ENCODE measurements at regions not wholly inside any gene's neighbourhood (a gene's known extent, or its start where the extent isn't known, plus 50 kb on each side); places are given as distances from the start of the nearest gene placed in this dataset.

DNA sequence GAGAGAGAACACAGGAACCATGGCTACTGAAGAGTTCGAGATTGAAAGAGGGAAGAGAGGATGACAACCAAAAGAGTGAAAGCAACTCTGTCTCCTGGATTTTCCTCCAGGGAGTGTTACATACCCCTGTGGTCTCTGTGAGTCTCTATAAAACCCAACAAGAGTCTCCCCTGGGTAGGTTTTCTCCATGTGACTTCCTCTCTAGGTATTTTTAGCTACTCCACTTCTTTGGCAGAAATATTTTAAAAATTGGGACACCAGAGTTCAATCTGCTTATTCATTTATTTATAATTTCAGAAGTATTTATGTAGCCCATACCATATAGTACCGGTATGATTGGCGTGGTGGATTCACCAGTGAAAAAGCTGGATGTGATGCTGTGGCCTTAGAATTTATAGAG, 671.7 kb upstream of the NR2F2 start (continued):
- TF ChIP-seq, protein P1, sequence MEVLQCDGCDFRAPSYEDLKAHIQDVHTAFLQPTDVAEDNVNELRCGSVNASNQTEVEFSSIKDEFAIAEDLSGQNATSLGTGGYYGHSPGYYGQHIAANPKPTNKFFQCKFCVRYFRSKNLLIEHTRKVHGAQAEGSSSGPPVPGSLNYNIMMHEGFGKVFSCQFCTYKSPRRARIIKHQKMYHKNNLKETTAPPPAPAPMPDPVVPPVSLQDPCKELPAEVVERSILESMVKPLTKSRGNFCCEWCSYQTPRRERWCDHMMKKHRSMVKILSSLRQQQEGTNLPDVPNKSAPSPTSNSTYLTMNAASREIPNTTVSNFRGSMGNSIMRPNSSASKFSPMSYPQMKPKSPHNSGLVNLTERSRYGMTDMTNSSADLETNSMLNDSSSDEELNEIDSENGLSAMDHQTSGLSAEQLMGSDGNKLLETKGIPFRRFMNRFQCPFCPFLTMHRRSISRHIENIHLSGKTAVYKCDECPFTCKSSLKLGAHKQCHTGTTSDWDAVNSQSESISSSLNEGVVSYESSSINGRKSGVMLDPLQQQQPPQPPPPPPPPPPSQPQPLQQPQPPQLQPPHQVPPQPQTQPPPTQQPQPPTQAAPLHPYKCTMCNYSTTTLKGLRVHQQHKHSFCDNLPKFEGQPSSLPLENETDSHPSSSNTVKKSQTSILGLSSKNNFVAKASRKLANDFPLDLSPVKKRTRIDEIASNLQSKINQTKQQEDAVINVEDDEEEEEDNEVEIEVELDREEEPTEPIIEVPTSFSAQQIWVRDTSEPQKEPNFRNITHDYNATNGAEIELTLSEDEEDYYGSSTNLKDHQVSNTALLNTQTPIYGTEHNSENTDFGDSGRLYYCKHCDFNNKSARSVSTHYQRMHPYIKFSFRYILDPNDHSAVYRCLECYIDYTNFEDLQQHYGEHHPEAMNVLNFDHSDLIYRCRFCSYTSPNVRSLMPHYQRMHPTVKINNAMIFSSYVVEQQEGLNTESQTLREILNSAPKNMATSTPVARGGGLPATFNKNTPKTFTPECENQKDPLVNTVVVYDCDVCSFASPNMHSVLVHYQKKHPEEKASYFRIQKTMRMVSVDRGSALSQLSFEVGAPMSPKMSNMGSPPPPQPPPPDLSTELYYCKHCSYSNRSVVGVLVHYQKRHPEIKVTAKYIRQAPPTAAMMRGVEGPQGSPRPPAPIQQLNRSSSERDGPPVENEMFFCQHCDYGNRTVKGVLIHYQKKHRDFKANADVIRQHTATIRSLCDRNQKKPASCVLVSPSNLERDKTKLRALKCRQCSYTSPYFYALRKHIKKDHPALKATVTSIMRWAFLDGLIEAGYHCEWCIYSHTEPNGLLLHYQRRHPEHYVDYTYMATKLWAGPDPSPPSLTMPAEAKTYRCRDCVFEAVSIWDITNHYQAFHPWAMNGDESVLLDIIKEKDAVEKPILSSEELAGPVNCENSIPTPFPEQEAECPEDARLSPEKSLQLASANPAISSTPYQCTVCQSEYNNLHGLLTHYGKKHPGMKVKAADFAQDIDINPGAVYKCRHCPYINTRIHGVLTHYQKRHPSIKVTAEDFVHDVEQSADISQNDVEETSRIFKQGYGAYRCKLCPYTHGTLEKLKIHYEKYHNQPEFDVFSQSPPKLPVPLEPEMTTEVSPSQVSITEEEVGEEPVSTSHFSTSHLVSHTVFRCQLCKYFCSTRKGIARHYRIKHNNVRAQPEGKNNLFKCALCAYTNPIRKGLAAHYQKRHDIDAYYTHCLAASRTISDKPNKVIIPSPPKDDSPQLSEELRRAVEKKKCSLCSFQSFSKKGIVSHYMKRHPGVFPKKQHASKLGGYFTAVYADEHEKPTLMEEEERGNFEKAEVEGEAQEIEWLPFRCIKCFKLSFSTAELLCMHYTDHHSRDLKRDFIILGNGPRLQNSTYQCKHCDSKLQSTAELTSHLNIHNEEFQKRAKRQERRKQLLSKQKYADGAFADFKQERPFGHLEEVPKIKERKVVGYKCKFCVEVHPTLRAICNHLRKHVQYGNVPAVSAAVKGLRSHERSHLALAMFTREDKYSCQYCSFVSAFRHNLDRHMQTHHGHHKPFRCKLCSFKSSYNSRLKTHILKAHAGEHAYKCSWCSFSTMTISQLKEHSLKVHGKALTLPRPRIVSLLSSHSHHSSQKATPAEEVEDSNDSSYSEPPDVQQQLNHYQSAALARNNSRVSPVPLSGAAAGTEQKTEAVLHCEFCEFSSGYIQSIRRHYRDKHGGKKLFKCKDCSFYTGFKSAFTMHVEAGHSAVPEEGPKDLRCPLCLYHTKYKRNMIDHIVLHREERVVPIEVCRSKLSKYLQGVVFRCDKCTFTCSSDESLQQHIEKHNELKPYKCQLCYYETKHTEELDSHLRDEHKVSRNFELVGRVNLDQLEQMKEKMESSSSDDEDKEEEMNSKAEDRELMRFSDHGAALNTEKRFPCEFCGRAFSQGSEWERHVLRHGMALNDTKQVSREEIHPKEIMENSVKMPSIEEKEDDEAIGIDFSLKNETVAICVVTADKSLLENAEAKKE (CRISPR knock-in tag; IDR thresholded peaks at IDR 0.05) = no peak

DNA sequence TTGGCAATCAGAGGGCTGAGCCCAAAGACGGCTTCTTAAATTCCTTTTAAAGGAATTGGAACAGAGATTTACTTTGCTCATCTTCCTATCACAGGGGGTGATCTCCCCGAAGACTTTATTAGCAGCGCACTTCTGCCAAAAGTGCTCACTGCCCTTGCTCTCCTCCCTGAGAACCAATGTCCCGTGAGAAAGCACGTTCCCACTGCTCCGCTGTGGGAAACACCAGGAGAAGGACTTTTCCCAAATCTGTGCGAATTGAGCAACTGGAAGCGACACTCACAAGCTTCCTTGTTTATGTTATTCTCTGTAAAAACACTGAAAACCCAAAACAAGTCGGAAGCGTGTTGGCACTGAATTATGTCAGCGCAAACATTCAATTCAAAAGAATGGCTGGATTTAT, 670.8 kb upstream of the NR2F2 start:
- peaks cover 4% of the 10 kb centered on the region for H3K27me3 Mint-ChIP-seq (ENCODE audit: insufficient read depth, low read depth, poor library complexity)
- Histone ChIP-seq H3K9me2 (ENCODE audit: insufficient read depth) (no peaks in the 10 kb centered on the region), H3K4me1 (ENCODE audit: insufficient read depth) (peaks cover 10% of the 10 kb centered on the region), H3K36me3 (ENCODE audit: insufficient read depth) (no peaks in the 10 kb centered on the region), H3K4me2 (no peak overlapping the region), H2AFZ (no peak overlapping the region), H4K20me1 (replicated peaks; ENCODE audit: insufficient read depth) (no peaks in the 10 kb centered on the region), H3F3A (replicated peaks; ENCODE audit: low read depth) (no peaks in the 10 kb centered on the region), H3K4me3 (no peak overlapping the region), H3K27me3 (ENCODE audit: insufficient read depth) (no peaks in the 10 kb centered on the region), H3K79me2 (replicated peaks; ENCODE audit: insufficient read depth) (no peaks in the 10 kb centered on the region), H3K27ac (ENCODE audit: low read depth) (no peak overlapping the region)
- no peak overlapping the region for H3K27ac Mint-ChIP-seq
- no peak for ATAC-seq
- H3K4me1 Mint-ChIP-seq = peaks cover 6% of the 10 kb centered on the region; the same call in 2 of the 3 replicates
- H3K4me3 Mint-ChIP-seq = no peak overlapping the region
- no peaks in the 10 kb centered on the region for H3K9me3 Mint-ChIP-seq
- no peaks in the 10 kb centered on the region for H3K36me3 Mint-ChIP-seq (ENCODE audit: low read depth)
- no peak for DNase-seq (ENCODE audit: low spot score)
- no peak for TF ChIP-seq ZNF331 (CRISPR knock-in tag; IDR thresholded peaks at IDR 0.05; ENCODE audit: low read depth)
- TF ChIP-seq, protein P2, sequence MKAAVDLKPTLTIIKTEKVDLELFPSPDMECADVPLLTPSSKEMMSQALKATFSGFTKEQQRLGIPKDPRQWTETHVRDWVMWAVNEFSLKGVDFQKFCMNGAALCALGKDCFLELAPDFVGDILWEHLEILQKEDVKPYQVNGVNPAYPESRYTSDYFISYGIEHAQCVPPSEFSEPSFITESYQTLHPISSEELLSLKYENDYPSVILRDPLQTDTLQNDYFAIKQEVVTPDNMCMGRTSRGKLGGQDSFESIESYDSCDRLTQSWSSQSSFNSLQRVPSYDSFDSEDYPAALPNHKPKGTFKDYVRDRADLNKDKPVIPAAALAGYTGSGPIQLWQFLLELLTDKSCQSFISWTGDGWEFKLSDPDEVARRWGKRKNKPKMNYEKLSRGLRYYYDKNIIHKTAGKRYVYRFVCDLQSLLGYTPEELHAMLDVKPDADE (IDR thresholded peaks at IDR 0.05) = no peak
- TF ChIP-seq EZH2phosphoT487 (IDR thresholded peaks at IDR 0.05; ENCODE audit: unreplicated experiment) = no peak
- no peak for TF ChIP-seq CREB1 (CRISPR knock-in tag; IDR thresholded peaks at IDR 0.05; ENCODE audit: low read depth)
- TF ChIP-seq, protein P1 (CRISPR knock-in tag; IDR thresholded peaks at IDR 0.05) = no peak
